Esophagus muscularis mucosa (tissue), 4 donors: ENCODE measurements at regions not wholly inside any gene's neighbourhood (a gene's known extent, or its start where the extent isn't known, plus 50 kb on each side); places are given as distances from the start of the nearest gene placed in this dataset.

ENCODE experiments used
- DNase-seq: peaks from one replicate; pipeline ENCODE4 v3.0.0-alpha.2; 2017; ENCODE audit errors: extremely low spot score
- H3K27ac ChIP-seq, 4 donors: fragments of 200-600 bp; sonication (generic); replicated peaks in 1 of 4; 1 replicate in 3 of 4; 2 replicates in 1 of 4; pipeline ENCODE4 v1.5.1; 2016 to 2019; ENCODE audit warnings: mild to moderate bottlenecking in 1 of 4
- H3K27me3 ChIP-seq, 4 donors: fragments of 200-600 bp; sonication (generic); one replicate each; pipeline versions ENCODE4 v1.5.1 to v1.6.0; 2016 to 2019
- H3K36me3 ChIP-seq, 4 donors: fragments of 200-600 bp; sonication (generic); one replicate each; pipeline ENCODE4 v1.5.1; 2016 to 2019
- H3K4me1 ChIP-seq, 4 donors: fragments of 200-600 bp; sonication (generic); one replicate each; pipeline ENCODE4 v1.5.1; 2016 to 2019
- H3K4me3 ChIP-seq, 4 donors: fragments of 200-600 bp; sonication (generic); 1 replicate in 2 of 4; 2 replicates in 2 of 4; pipeline ENCODE4 v1.5.1; 2016 to 2019; ENCODE audit warnings: mild to moderate bottlenecking in 4 of 4, moderate library complexity in 1 of 4
- H3K9me3 ChIP-seq, 4 donors: fragments of 200-600 bp; sonication (generic); 1 replicate in 3 of 4; 2 replicates in 1 of 4; pipeline ENCODE4 v1.5.1; 2016 to 2019
- EP300 ChIP-seq: sonication (generic); formaldehyde crosslinking; IDR thresholded peaks from one replicate; pipeline ENCODE4 v1.6.1; 2017; ENCODE audit warnings: antibody characterized with exemption
- POLR2A ChIP-seq: fragments of 450-650 bp; IDR thresholded peaks from one replicate; pipeline ENCODE4 v1.6.1; 2017; ENCODE audit warnings: antibody characterized with exemption, moderate library complexity, mild to moderate bottlenecking, low read depth
- POLR2AphosphoS5 ChIP-seq, 2 donors: sonication (generic); formaldehyde crosslinking; IDR thresholded peaks; one replicate each; pipeline ENCODE4 v1.6.1; 2017; ENCODE audit warnings: antibody characterized with exemption in 2 of 2
- WGBS: methylation state at CpG from one replicate; pipeline ENCODE4 v1.1.5; 2018; 5-methylcytosine and 5-hydroxymethylcytosine counted together
- intact Hi-C: fragments of 100-400 bp; cut with DNase I; formaldehyde crosslinking; loops from one replicate; pipeline ENCODE4 v1.15.1; 2023
- TF ChIP-seq, protein P1 (sequence below), 3 experiments: fragments of 200-600 bp in 2 of 3; fragments of 450-650 bp in 1 of 3; sonication (generic) in 2 of 3; IDR thresholded peaks; one replicate each; pipeline ENCODE4 v1.5.1; 2017 to 2019; ENCODE audit warnings: antibody characterized with exemption in 3 of 3, mild to moderate bottlenecking in 2 of 3, moderate library complexity in 1 of 3

DNA sequence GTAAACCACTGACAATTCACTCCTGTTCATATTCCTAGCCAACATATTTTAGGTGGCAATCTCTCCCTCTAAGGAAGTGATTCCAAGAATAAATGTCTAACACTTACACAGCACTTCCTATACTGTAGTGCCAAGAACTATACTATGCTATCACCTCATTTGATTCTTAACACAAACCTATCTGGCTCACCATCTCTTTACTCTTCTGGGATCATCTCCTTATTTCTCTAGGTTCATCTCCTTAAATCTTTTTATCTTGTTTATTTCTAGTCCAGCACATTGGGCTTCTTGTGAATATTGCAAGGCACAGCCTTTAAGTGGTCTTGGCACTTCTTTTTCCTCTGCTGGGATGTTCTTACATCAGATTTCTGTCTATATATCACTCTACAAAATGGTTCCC is 366.3 kb downstream of the SLITRK6 start:
- Histone ChIP-seq H3K4me3 (no peak overlapping the region), H3K27me3 (no peaks in the 10 kb centered on the region), H3K9me3 (no peaks in the 10 kb centered on the region), H3K27ac (no peak overlapping the region), H3K36me3 (no peaks in the 10 kb centered on the region), H3K4me1 (no peaks in the 10 kb centered on the region)
- intact Hi-C loops, result no loop called here
- TF ChIP-seq EP300 (no peak), POLR2AphosphoS5 (IDR thresholded peaks at IDR 0.05) (no peak), POLR2A (no peak)
- TF ChIP-seq, protein P1, sequence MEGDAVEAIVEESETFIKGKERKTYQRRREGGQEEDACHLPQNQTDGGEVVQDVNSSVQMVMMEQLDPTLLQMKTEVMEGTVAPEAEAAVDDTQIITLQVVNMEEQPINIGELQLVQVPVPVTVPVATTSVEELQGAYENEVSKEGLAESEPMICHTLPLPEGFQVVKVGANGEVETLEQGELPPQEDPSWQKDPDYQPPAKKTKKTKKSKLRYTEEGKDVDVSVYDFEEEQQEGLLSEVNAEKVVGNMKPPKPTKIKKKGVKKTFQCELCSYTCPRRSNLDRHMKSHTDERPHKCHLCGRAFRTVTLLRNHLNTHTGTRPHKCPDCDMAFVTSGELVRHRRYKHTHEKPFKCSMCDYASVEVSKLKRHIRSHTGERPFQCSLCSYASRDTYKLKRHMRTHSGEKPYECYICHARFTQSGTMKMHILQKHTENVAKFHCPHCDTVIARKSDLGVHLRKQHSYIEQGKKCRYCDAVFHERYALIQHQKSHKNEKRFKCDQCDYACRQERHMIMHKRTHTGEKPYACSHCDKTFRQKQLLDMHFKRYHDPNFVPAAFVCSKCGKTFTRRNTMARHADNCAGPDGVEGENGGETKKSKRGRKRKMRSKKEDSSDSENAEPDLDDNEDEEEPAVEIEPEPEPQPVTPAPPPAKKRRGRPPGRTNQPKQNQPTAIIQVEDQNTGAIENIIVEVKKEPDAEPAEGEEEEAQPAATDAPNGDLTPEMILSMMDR (IDR thresholded peaks at IDR 0.05), result no peak
- no peak for DNase-seq

DNA sequence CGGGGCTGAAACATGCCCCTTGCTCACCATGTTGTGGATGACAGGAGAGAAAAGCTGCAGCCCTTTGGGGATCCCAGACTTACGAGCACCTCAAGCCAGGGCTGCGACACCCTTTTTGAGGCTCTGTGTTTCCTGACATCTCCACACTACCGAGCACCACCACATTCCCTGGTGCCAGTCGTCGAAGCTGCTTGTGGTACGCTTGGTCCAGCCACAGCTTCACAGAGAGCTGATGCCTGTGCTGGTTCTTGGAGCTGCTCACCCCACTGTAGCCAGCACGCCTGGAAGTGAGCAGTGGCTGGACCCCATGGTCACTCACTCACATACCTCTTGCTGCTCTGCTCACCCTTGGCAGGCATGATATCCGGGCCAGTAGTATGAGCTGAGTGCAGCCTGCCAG is 367.5 kb downstream of the SLITRK6 start:
- 97% methylated on average over 9 of the region's 9 CpGs for WGBS
- H3K4me3 ChIP-seq, result no peak overlapping the region
- intact Hi-C loops, result no loop called here
- no peaks in the 10 kb centered on the region for H3K9me3 ChIP-seq
- no peaks in the 10 kb centered on the region for H3K36me3 ChIP-seq
- H3K27ac ChIP-seq, result no peak overlapping the region
- no peak for TF ChIP-seq EP300
- TF ChIP-seq, protein P1 (IDR thresholded peaks at IDR 0.05), result no peak
- TF ChIP-seq POLR2AphosphoS5 (IDR thresholded peaks at IDR 0.05), result no peak
- no peak for TF ChIP-seq POLR2A
- H3K27me3 ChIP-seq, result no peaks in the 10 kb centered on the region
- no peak for DNase-seq
- no peaks in the 10 kb centered on the region for H3K4me1 ChIP-seq

GRCh38 chr13:85430216-85430794 is 368.9 kb downstream of the SLITRK6 start:
- intact Hi-C loops, result no loop called here
- WGBS, result 89% methylated on average over 1 of the region's 1 CpG
- TF ChIP-seq, protein P1 (IDR thresholded peaks at IDR 0.05), result no peak
- TF ChIP-seq POLR2A (no peak), EP300 (no peak), POLR2AphosphoS5 (IDR thresholded peaks at IDR 0.05) (no peak)
- no peak for DNase-seq
- Histone ChIP-seq H3K9me3 (no peaks in the 10 kb centered on the region), H3K4me1 (no peaks in the 10 kb centered on the region), H3K36me3 (no peaks in the 10 kb centered on the region), H3K27ac (no peak overlapping the region), H3K27me3 (no peaks in the 10 kb centered on the region), H3K4me3 (no peak overlapping the region)

DNA sequence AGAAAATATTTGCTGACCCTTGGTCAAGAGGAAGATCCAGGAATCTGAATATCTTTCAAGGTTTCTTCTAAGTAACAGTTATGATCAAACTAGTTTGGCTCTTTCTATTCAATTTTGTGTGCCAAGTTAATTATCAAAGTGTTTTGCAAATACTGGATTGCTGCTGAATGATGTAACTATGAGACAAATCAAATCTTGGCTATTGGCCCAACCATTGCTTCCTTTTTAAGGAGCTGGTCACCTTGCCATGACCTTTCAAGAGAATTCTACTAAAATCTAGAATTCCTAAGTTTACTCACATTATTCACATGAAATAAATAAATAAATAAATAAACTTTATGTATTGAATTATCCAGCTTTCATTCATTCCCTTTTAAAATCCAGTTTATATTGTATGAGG is 371.8 kb downstream of the SLITRK6 start:
- DNase-seq, result no peak
- Histone ChIP-seq H3K4me1 (no peaks in the 10 kb centered on the region), H3K27ac (no peak overlapping the region), H3K27me3 (no peaks in the 10 kb centered on the region), H3K36me3 (no peaks in the 10 kb centered on the region), H3K9me3 (no peaks in the 10 kb centered on the region), H3K4me3 (no peak overlapping the region)
- intact Hi-C loops, result no loop called here
- no peak for TF ChIP-seq POLR2AphosphoS5 (IDR thresholded peaks at IDR 0.05)
- no peak for TF ChIP-seq POLR2A
- TF ChIP-seq EP300, result no peak
- TF ChIP-seq, protein P1 (IDR thresholded peaks at IDR 0.05), result no peak

GRCh38 chr13:85420136-85420535 is 379.1 kb downstream of the SLITRK6 start:
- H3K36me3 ChIP-seq, result no peaks in the 10 kb centered on the region
- no peak overlapping the region for H3K27ac ChIP-seq
- WGBS, result 70% methylated on average over 2 of the region's 2 CpGs
- no peaks in the 10 kb centered on the region for H3K4me1 ChIP-seq
- no peak overlapping the region for H3K4me3 ChIP-seq
- no peaks in the 10 kb centered on the region for H3K27me3 ChIP-seq
- no peaks in the 10 kb centered on the region for H3K9me3 ChIP-seq
- TF ChIP-seq POLR2A (no peak), POLR2AphosphoS5 (IDR thresholded peaks at IDR 0.05) (no peak), EP300 (no peak)
- TF ChIP-seq, protein P1 (IDR thresholded peaks at IDR 0.05), result no peak
- no peak for DNase-seq
- intact Hi-C loops, result no loop called here
